ENCODE measurements at regions not wholly inside any gene's neighbourhood (a gene's known extent, or its start where the extent isn't known, plus 50 kb on each side); places are given as distances from the start of the nearest gene placed in this dataset.

DNA sequence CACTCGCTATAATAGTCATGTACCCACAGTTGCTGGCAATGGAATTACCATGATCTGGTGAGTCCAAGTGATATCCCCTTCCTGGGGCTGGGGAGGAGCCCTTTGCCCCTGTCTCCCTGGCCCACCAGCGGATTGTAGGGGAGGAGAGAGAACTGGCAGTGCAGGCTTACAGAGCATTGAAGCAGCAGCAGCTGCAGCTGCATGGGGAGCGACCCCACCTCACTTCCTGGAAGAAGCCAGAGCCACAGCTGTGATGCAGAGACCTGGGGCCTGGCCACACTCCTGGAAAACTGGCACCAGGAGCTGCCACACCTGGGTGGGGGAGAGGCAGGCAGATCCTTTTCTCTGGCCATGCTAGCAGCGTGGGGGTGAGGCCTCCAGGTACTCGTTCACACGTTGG, 300.1 kb upstream of the PROK2 start:
- no peaks in the 10 kb centered on the region for H3K36me3 ChIP-seq
- no peak overlapping the region for H3K4me3 Mint-ChIP-seq
- H3K9ac ChIP-seq: no peak overlapping the region
- no peaks in the 10 kb centered on the region for H3K9me3 ChIP-seq (ENCODE audit: low read depth)
- H3K36me3 Mint-ChIP-seq: no peaks in the 10 kb centered on the region
- no peaks in the 10 kb centered on the region for H4K20me1 ChIP-seq (ENCODE audit: low read depth)
- no peak for TF ChIP-seq EZH2phosphoT487 (IDR thresholded peaks at IDR 0.05)
- no peak for TF ChIP-seq CTCF (IDR thresholded peaks at IDR 0.05)
- TF ChIP-seq EZH2 (IDR thresholded peaks at IDR 0.05): no peak
- H3K27ac Mint-ChIP-seq: no peak overlapping the region
- H3K4me1 Mint-ChIP-seq: peaks cover 5% of the 10 kb centered on the region
- H3K4me2 ChIP-seq: no peak overlapping the region
- no peak overlapping the region for H2AFZ ChIP-seq (replicated peaks)
- no peak overlapping the region for H3K27ac ChIP-seq
- no peaks in the 10 kb centered on the region for H3K27me3 ChIP-seq
- H3K27me3 Mint-ChIP-seq (ENCODE audit: insufficient read depth, low read depth): peaks cover 2% of the 10 kb centered on the region
- no peak overlapping the region for H3K4me3 ChIP-seq
- H3K79me2 ChIP-seq (ENCODE audit: low read depth): no peaks in the 10 kb centered on the region
- DNase-seq (ENCODE audit: low spot score): no peak
- H3K4me1 ChIP-seq: peaks cover 6% of the 10 kb centered on the region
- H3K9me3 Mint-ChIP-seq: no peaks in the 10 kb centered on the region
- H3F3A ChIP-seq (ENCODE audit: low read depth): no peaks in the 10 kb centered on the region

DNA sequence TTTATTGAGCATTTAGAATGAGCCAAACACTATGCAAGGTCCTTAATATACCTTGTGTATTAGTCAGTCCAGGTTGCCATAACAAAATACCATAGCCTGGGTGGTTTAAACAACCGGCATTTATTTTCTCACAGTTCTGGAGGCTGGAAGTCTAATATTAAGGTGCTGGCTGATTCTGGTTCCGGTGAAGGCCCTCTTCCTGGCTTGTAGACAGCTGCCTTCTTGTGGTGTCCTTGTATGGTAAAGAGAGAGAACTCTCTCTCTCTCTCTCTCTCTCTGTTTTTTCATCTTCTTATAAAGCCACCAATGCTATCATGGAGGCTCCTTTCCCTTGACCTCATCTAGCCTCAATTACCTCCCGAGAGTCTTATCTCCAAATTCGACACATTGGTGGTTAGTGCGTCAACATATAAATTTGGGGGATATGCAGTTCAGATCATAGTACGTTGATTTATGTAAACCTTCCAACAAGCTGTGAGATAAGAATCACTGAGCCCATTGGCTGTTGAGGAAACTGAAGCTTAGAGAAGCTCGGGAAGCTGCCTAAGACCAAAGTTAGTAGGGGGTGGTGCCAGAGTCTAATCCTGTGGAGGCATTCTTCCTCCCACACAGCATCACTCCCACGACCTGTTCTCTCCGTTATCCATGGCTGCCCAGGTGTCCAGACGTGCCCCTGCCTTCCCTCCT, 298.0 kb upstream of the PROK2 start:
- Histone ChIP-seq H3K27ac (no peak overlapping the region), H4K20me1 (ENCODE audit: low read depth) (no peaks in the 10 kb centered on the region), H3K79me2 (ENCODE audit: low read depth) (no peaks in the 10 kb centered on the region), H3K9me3 (ENCODE audit: low read depth) (no peaks in the 10 kb centered on the region), H3K9ac (no peak overlapping the region), H3K36me3 (no peaks in the 10 kb centered on the region), H3K27me3 (no peaks in the 10 kb centered on the region), H3K4me3 (no peak overlapping the region), H3F3A (ENCODE audit: low read depth) (no peaks in the 10 kb centered on the region), H3K4me1 (peaks cover 11% of the 10 kb centered on the region), H3K4me2 (no peak overlapping the region), H2AFZ (replicated peaks) (no peak overlapping the region)
- Mint-ChIP-seq H3K27ac (no peak overlapping the region), H3K4me3 (no peak overlapping the region), H3K27me3 (ENCODE audit: insufficient read depth, low read depth) (no peaks in the 10 kb centered on the region), H3K36me3 (no peaks in the 10 kb centered on the region), H3K4me1 (peaks cover 7% of the 10 kb centered on the region), H3K9me3 (no peaks in the 10 kb centered on the region)
- no peak for DNase-seq (ENCODE audit: low spot score)
- no peak for TF ChIP-seq EZH2 (IDR thresholded peaks at IDR 0.05)
- TF ChIP-seq CTCF (IDR thresholded peaks at IDR 0.05): no peak
- TF ChIP-seq EZH2phosphoT487 (IDR thresholded peaks at IDR 0.05): no peak

DNA sequence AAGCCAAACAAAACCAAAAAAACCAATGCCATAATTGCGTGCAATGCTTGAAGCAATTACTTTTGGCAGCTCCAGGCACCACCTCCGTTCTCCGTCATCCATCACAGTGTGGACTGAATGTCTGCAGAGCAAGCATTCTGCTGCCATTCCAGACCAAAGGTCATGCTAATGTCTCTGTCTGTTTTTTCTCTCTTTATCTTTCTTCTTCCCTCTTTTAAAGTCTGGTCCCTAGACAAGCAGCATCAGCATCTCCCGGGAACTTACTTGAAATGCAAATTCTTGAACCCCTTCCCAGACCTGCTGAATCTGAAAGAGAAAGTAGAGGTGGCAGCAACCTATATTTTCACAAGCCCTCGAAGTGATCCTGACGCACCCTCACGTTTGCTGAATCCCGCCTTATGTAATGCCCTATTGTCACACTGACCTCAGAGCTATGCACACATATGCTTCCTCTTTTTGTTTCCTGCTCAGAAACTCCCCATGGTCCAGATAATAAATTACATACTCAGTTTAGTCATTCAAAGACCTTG, 297.3 kb upstream of the PROK2 start:
- Histone ChIP-seq H3K9ac (no peak overlapping the region), H3K36me3 (no peaks in the 10 kb centered on the region), H4K20me1 (ENCODE audit: low read depth) (no peaks in the 10 kb centered on the region), H2AFZ (replicated peaks) (no peak overlapping the region), H3K4me1 (peaks cover 11% of the 10 kb centered on the region), H3K79me2 (ENCODE audit: low read depth) (no peaks in the 10 kb centered on the region), H3K4me3 (no peak overlapping the region), H3K9me3 (ENCODE audit: low read depth) (no peaks in the 10 kb centered on the region), H3K27me3 (no peaks in the 10 kb centered on the region), H3K4me2 (no peak overlapping the region), H3K27ac (no peak overlapping the region), H3F3A (ENCODE audit: low read depth) (no peaks in the 10 kb centered on the region)
- H3K9me3 Mint-ChIP-seq: peaks cover 1% of the 10 kb centered on the region
- peaks cover 7% of the 10 kb centered on the region for H3K4me1 Mint-ChIP-seq
- no peaks in the 10 kb centered on the region for H3K36me3 Mint-ChIP-seq
- no peak overlapping the region for H3K27ac Mint-ChIP-seq
- no peaks in the 10 kb centered on the region for H3K27me3 Mint-ChIP-seq (ENCODE audit: insufficient read depth, low read depth)
- TF ChIP-seq EZH2phosphoT487 (IDR thresholded peaks at IDR 0.05) (no peak), EZH2 (IDR thresholded peaks at IDR 0.05) (no peak), CTCF (IDR thresholded peaks at IDR 0.05) (no peak)
- no peak for DNase-seq (ENCODE audit: low spot score)
- no peak overlapping the region for H3K4me3 Mint-ChIP-seq
